Nephron progenitor cell (in vitro differentiated cells): ENCODE measurements at regions not wholly inside any gene's neighbourhood (a gene's known extent, or its start where the extent isn't known, plus 50 kb on each side); places are given as distances from the start of the nearest gene placed in this dataset.

Experiments used
- DNase-seq: peaks from one replicate; pipeline ENCODE4 v3.0.0; 2021
- H3K27ac Mint-ChIP-seq: 2 replicates; pipeline ENCODE4 v1.8.0; 2021; ENCODE audit warnings: mild to moderate bottlenecking, moderate library complexity, mixed read lengths
- H3K27me3 Mint-ChIP-seq: 2 replicates; pipeline ENCODE4 v1.8.0; 2021; ENCODE audit warnings: mild to moderate bottlenecking, low read depth, mixed read lengths; ENCODE audit not compliant: poor library complexity
- H3K36me3 Mint-ChIP-seq: 2 replicates; pipeline ENCODE4 v1.8.0; 2021; ENCODE audit warnings: low read depth, mixed read lengths
- H3K4me1 Mint-ChIP-seq: 2 replicates; pipeline ENCODE4 v1.8.0; 2021; ENCODE audit warnings: mixed read lengths
- H3K4me3 Mint-ChIP-seq: 2 replicates; pipeline ENCODE4 v1.8.0; 2021; ENCODE audit warnings: mild to moderate bottlenecking, moderate library complexity, mixed read lengths
- H3K9me3 Mint-ChIP-seq: 2 replicates; pipeline ENCODE4 v1.8.0; 2021; ENCODE audit warnings: mild to moderate bottlenecking, moderate library complexity, mixed read lengths
- TF ChIP-seq, protein P1 (sequence below): fragments of 200-600 bp; sonication (generic); IDR thresholded peaks from 2 replicates; pipeline ENCODE4 v1.5.0; 2021; ENCODE audit warnings: antibody characterized with exemption

DNA sequence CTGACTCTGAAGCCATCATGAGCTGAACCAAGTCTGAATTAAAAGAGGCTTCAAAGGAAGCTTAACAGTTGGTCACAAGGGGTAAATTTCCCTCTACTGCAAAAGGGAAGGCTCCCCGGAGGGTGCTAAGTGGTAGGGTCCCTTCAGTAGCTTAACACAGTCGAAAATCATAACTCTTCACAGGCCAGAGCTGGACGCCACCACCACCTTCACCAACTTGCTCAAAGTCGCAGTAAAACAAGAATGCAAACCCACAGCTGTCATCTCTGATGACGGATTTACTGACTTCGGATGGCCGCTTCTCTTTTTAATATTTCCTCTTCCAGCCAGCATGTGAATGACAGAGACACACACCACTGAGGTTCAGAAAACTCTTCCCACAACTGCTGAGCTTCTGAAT lies 144.7 kb upstream of the FBXL4 start:
- Mint-ChIP-seq H3K9me3 (no peaks in the 10 kb centered on the region), H3K27me3 (peaks cover 14% of the 10 kb centered on the region), H3K27ac (no peak overlapping the region), H3K4me1 (peaks cover 42% of the 10 kb centered on the region), H3K36me3 (no peaks in the 10 kb centered on the region), H3K4me3 (no peak overlapping the region)
- DNase-seq, result no peak
- TF ChIP-seq, protein P1, sequence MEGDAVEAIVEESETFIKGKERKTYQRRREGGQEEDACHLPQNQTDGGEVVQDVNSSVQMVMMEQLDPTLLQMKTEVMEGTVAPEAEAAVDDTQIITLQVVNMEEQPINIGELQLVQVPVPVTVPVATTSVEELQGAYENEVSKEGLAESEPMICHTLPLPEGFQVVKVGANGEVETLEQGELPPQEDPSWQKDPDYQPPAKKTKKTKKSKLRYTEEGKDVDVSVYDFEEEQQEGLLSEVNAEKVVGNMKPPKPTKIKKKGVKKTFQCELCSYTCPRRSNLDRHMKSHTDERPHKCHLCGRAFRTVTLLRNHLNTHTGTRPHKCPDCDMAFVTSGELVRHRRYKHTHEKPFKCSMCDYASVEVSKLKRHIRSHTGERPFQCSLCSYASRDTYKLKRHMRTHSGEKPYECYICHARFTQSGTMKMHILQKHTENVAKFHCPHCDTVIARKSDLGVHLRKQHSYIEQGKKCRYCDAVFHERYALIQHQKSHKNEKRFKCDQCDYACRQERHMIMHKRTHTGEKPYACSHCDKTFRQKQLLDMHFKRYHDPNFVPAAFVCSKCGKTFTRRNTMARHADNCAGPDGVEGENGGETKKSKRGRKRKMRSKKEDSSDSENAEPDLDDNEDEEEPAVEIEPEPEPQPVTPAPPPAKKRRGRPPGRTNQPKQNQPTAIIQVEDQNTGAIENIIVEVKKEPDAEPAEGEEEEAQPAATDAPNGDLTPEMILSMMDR, result no peak

DNA sequence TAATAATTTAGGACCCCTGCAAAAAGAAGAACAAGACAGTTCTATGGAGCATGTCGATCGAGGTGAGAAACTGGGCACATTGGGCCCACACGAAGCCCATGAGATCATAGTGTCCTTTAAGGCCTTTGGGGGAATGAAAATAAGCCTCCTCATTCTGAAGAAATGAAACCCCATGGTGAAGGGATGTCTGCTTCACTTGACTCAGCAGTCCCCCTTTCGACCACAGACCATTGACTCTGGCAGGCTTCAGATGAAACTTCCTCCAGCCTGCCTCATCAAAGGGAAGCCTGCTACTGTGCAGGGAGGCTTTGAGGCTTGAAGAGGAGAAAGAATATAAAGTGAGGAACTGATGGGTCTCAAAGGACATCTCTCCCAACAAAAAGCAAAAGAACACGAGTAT lies 144.2 kb upstream of the FBXL4 start:
- Mint-ChIP-seq H3K4me1 (peaks cover 42% of the 10 kb centered on the region), H3K4me3 (no peak overlapping the region), H3K9me3 (no peaks in the 10 kb centered on the region), H3K27ac (no peak overlapping the region), H3K27me3 (peaks cover 14% of the 10 kb centered on the region), H3K36me3 (no peaks in the 10 kb centered on the region)
- TF ChIP-seq, protein P1, result no peak
- DNase-seq, result no peak

DNA sequence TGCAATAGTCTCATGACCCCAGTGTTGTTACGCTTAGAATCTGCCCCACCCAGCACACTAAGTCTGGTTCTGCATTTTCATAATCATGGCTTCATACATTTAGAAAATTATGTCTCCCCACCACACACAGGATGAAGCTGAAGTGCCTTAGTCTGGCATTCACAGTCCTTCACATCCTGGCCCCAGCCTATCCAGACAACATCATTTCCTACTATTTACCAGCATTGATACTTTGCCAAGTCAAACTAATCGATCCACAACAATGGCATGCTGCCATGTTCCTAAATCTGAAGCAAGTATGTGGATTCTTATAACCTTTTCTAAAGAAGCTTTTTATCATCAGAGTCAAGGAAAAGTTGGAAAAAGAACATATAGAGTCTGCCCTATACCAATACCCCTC lies 132.4 kb upstream of the FBXL4 start:
- H3K27me3 Mint-ChIP-seq, result peaks cover 36% of the 10 kb centered on the region
- no peaks in the 10 kb centered on the region for H3K9me3 Mint-ChIP-seq
- no peaks in the 10 kb centered on the region for H3K4me1 Mint-ChIP-seq
- DNase-seq, result no peak
- H3K4me3 Mint-ChIP-seq, result no peak overlapping the region
- TF ChIP-seq, protein P1, result no peak
- no peaks in the 10 kb centered on the region for H3K36me3 Mint-ChIP-seq
- no peak overlapping the region for H3K27ac Mint-ChIP-seq

DNA sequence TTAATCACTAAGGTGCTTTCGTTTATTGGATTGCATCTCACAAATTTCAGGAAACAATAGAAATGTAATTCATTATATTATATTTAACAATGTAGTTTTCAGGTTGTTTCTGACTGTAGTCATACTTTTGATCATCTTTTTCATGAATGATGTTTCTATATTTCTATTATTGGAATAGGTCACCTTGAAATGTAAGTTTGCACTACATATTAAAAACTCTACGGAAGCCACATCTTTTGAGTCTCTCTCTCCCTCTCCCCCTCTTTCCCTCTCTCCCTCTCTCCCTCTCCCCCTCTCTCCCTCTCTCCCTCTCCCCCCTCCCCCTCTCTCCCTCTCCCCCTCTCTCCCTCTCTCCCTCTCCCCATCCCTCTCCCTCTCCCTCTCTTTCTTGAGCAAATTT lies 131.3 kb upstream of the FBXL4 start:
- no peak overlapping the region for H3K27ac Mint-ChIP-seq

DNA sequence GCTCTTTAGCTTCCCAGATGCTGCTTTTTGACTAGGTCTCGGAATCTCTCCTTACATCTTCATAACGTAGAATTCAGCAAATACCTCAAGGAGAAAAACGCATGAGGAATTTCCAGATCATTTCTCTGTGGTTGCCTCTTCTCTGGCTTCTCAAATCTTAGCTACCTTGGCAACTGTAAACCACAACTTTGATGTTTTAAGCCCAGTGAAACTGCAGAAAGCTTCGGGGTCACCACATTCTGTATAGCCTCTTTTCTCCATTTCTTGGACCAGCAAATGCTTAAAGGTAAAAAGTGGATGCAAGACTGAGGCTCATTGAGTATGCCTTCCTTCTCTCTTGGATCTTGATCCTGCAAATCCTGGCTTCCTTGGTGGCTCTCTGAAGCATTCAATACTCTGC lies 125.5 kb upstream of the FBXL4 start:
- Mint-ChIP-seq H3K4me3 (no peak overlapping the region), H3K27ac (no peak overlapping the region), H3K27me3 (peaks cover 64% of the 10 kb centered on the region), H3K36me3 (no peaks in the 10 kb centered on the region), H3K4me1 (peaks cover 6% of the 10 kb centered on the region), H3K9me3 (peaks cover 4% of the 10 kb centered on the region)
- TF ChIP-seq, protein P1, result no peak
- no peak for DNase-seq

More for the DNA sequence above, 131.3 kb upstream of the FBXL4 start:
- peaks cover 4% of the 10 kb centered on the region for H3K4me1 Mint-ChIP-seq
- peaks cover 40% of the 10 kb centered on the region for H3K27me3 Mint-ChIP-seq
- H3K4me3 Mint-ChIP-seq, result no peak overlapping the region
- no peaks in the 10 kb centered on the region for H3K36me3 Mint-ChIP-seq
- TF ChIP-seq, protein P1, result no peak
- no peaks in the 10 kb centered on the region for H3K9me3 Mint-ChIP-seq
- no peak for DNase-seq

DNA sequence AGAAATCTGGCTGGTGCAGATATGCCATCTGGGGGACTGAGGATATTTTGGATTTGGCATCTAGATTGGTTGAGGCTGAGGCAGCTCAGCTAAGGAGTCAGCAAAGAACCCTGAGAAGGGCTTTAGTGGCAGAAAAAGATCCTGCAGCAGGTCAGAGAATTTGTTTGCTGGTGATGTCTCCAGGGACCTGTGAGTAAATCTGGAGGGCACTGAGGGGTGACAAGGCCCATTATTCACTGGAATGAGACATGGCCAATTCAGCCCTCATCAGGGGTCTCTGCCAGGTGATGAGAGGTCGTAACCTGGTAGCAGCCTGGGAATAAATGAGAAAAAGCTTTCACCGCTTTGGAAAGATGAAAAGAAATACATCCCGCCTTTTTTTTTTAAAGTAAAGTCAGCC lies 118.3 kb upstream of the FBXL4 start:
- DNase-seq, result peak; percentile 62
- Mint-ChIP-seq H3K4me3 (no peak overlapping the region), H3K27me3 (peaks cover 77% of the 10 kb centered on the region), H3K36me3 (no peaks in the 10 kb centered on the region), H3K27ac (peak overlapping the region; percentile 37), H3K9me3 (no peaks in the 10 kb centered on the region), H3K4me1 (peaks cover 27% of the 10 kb centered on the region)
- TF ChIP-seq, protein P1, result no peak
